Adrenal gland (tissue), 9 donors: ENCODE measurements at regions not wholly inside any gene's neighbourhood (a gene's known extent, or its start where the extent isn't known, plus 50 kb on each side); places are given as distances from the start of the nearest gene placed in this dataset.

ENCODE experiments used
- DNase-seq, 7 donors: peaks; one replicate each; pipeline ENCODE4 v3.0.0-alpha.2; 2019 to 2020
- H3K27ac ChIP-seq, 5 donors: fragments of 200-600 bp; sonication (generic) in 4 of 5; 1 replicate in 3 of 5; 2 replicates in 2 of 5; pipeline versions ENCODE4 v1.5.1 to v1.8.0; 2016 to 2020; ENCODE audit warnings: mild to moderate bottlenecking in 1 of 5
- H3K27me3 ChIP-seq: fragments of 200-600 bp; 2 replicates; pipeline ENCODE4 v1.8.0; 2021
- H3K36me3 ChIP-seq, 2 donors: fragments of 200-600 bp; replicated peaks in 1 of 2; 1 replicate in 1 of 2; 2 replicates in 1 of 2; pipeline versions ENCODE4 v1.5.1 to v1.8.0; 2018 to 2022
- H3K4me1 ChIP-seq, 2 donors: fragments of 200-600 bp; replicated peaks in 1 of 2; 1 replicate in 1 of 2; 2 replicates in 1 of 2; pipeline versions ENCODE4 v1.5.1 to v1.8.0; 2018 to 2021
- H3K4me3 ChIP-seq, 4 donors: fragments of 200-600 bp; sonication (generic) in 3 of 4; one replicate each; pipeline ENCODE4 v1.5.1; 2016 to 2018
- H3K9me3 ChIP-seq, 3 donors: fragments of 200-600 bp; sonication (generic) in 1 of 3; replicated peaks in 1 of 3; 1 replicate in 2 of 3; 2 replicates in 1 of 3; pipeline versions ENCODE4 v1.5.1 to v1.8.0; 2016 to 2021
- CTCF ChIP-seq, 6 experiments: fragments of 450-650 bp in 4 of 6; fragments of 200-600 bp in 2 of 6; sonication (generic) in 1 of 6; IDR thresholded peaks; 1 replicate in 5 of 6; 2 replicates in 1 of 6; pipeline versions ENCODE4 v1.5.1 to v1.8.0; 2016 to 2021; ENCODE audit warnings: antibody characterized with exemption in 6 of 6, mild to moderate bottlenecking in 2 of 6, moderate library complexity in 1 of 6
- POLR2A ChIP-seq, 2 donors: fragments of 450-650 bp; IDR thresholded peaks; one replicate each; pipeline ENCODE4 v1.6.1; 2017; ENCODE audit warnings: antibody characterized with exemption in 2 of 2, mild to moderate bottlenecking in 2 of 2, moderate library complexity in 1 of 2
- WGBS, 4 donors: extraction: QIAGEN DNeasy Blood & Tissue Kit in 2 of 4; methylation state at CpG; one replicate each; pipeline versions ENCODE4 v1.1.5 to v1.1.7; 2013 to 2017; 5-methylcytosine and 5-hydroxymethylcytosine counted together
- intact Hi-C, 2 donors: fragments of 100-400 bp; cut with DNase I; formaldehyde crosslinking; loops; one replicate each; pipeline versions ENCODE4 v1.14.1 to v1.15.0; 2022 to 2023
- donor health status: healthy with polysubstance abuse.
- donor health status: Bipolar disorder and iron deficiency.
- donor health status: DM: yes; HTN: yes; CAD: no.
- donor health status: DM: no; HTN: no; CAD: no.
- donor health status: DM: no; HTN: no; CAD: no.

- TF ChIP-seq CTCF (IDR thresholded peaks at IDR 0.05) (no peak), POLR2A (IDR thresholded peaks at IDR 0.05) (no peak)
- WGBS, 4 donors = 49 to 76% (median 67%) methylated on average over 7 to 9 of the region's 9 CpGs
- DNase-seq = no peak
Measured at GRCh38 chr12:58026897-58027891, 85.8 kb downstream of the ATP23 start.

GRCh38 chr12:58028294-58028693 is 86.9 kb downstream of the ATP23 start:
- Histone ChIP-seq H3K4me1 (no peaks in the 10 kb centered on the region), H3K27me3 (no peaks in the 10 kb centered on the region), H3K27ac (no peak overlapping the region), H3K4me3 (no peak overlapping the region), H3K36me3 (no peaks in the 10 kb centered on the region), H3K9me3 (no peaks in the 10 kb centered on the region)
- TF ChIP-seq CTCF (IDR thresholded peaks at IDR 0.05) = no peak
- no peak for TF ChIP-seq POLR2A (IDR thresholded peaks at IDR 0.05)
- WGBS, 4 donors = 52 to 75% (median 70%) methylated on average over 3 of the region's 3 CpGs
- no peak for DNase-seq
- intact Hi-C loops = no loop called here

More at GRCh38 chr12:58026897-58027891, 85.8 kb downstream of the ATP23 start:
- Histone ChIP-seq H3K27me3 (no peaks in the 10 kb centered on the region), H3K27ac (no peak overlapping the region), H3K9me3 (no peaks in the 10 kb centered on the region), H3K36me3 (no peaks in the 10 kb centered on the region), H3K4me1 (no peaks in the 10 kb centered on the region), H3K4me3 (no peak overlapping the region)
- intact Hi-C loops = no loop called here

- Histone ChIP-seq H3K27ac (no peak overlapping the region), H3K4me3 (no peak overlapping the region), H3K9me3 (no peaks in the 10 kb centered on the region), H3K4me1 (no peaks in the 10 kb centered on the region), H3K27me3 (no peaks in the 10 kb centered on the region), H3K36me3 (no peaks in the 10 kb centered on the region)
- 83 to 100% (median 92%) methylated on average over 1 of the region's 1 CpG for WGBS, 4 donors
- TF ChIP-seq POLR2A (IDR thresholded peaks at IDR 0.05) (no peak), CTCF (IDR thresholded peaks at IDR 0.05) (no peak)
- no peak for DNase-seq
- intact Hi-C loops = no loop called here
Measured at GRCh38 chr12:58029260-58029659, 87.9 kb downstream of the ATP23 start.

- Histone ChIP-seq H3K27me3 (no peaks in the 10 kb centered on the region), H3K4me3 (no peak overlapping the region), H3K27ac (no peak overlapping the region), H3K9me3 (peaks cover 0 to 2% (median 0%) of the 10 kb centered on the region in 3 donors), H3K36me3 (no peaks in the 10 kb centered on the region), H3K4me1 (no peaks in the 10 kb centered on the region)
- TF ChIP-seq POLR2A (IDR thresholded peaks at IDR 0.05) (no peak), CTCF (IDR thresholded peaks at IDR 0.05) (no peak)
- intact Hi-C loops = no loop called here
- WGBS, 4 donors = 78 to 87% (median 84%) methylated on average over 4 of the region's 4 CpGs
- DNase-seq = no peak
Measured at GRCh38 chr12:58030566-58031279, 89.4 kb downstream of the ATP23 start.
